Esophagus squamous epithelium (tissue), 4 donors: ENCODE measurements at regions not wholly inside any gene's neighbourhood (a gene's known extent, or its start where the extent isn't known, plus 50 kb on each side); places are given as distances from the start of the nearest gene placed in this dataset.

Experiments
- CTCF ChIP-seq, 6 experiments: fragments of 450-650 bp in 4 of 6; fragments of 200-600 bp in 2 of 6; sonication (generic) in 2 of 6; IDR thresholded peaks; one replicate each; pipeline ENCODE4 v1.5.1; 2016 to 2019; ENCODE audit warnings: antibody characterized with exemption in 6 of 6, mild to moderate bottlenecking in 4 of 6, moderate library complexity in 4 of 6
- POLR2A ChIP-seq, 4 donors: fragments of 450-650 bp; IDR thresholded peaks; one replicate each; pipeline ENCODE4 v1.6.1; 2017; ENCODE audit warnings: antibody characterized with exemption in 4 of 4, mild to moderate bottlenecking in 4 of 4, moderate library complexity in 3 of 4

GRCh38 chr14:66140213-66140918 is 345.8 kb upstream of the CCDC196 start:
- no peak for TF ChIP-seq CTCF (IDR thresholded peaks at IDR 0.05)
- no peak for TF ChIP-seq POLR2A (IDR thresholded peaks at IDR 0.05)
